GM18511 (cell line): ENCODE measurements at regions not wholly inside any gene's neighbourhood (a gene's known extent, or its start where the extent isn't known, plus 50 kb on each side); places are given as distances from the start of the nearest gene placed in this dataset.

ENCODE experiments used
- ATAC-seq: cut with Tn5 transposase; IDR thresholded peaks from one replicate; pipeline ENCODE4 v1.9.1; 2021; ENCODE audit warnings: mild to moderate bottlenecking, moderate library complexity; ENCODE audit not compliant: unreplicated experiment

DNA sequence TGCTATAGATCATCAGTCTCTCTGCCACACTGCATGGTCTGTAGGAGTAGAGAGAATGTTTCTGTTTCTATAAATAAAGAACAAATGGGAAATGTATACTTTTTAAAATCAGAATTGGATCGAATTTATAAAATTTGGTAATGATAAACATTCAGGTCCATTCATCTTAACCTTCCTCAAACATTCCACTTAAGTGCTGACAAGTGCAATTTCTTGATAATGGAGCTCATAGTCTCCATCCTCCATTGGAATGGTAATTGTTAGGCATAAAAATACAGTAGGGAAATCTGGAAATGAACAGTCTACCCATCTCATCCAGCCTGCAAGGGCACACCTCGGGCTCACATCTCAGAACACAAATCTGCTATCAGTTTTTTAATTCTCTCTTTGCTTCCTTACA lies 122.6 kb upstream of the PACRGL start:
- ATAC-seq, result no peak

DNA sequence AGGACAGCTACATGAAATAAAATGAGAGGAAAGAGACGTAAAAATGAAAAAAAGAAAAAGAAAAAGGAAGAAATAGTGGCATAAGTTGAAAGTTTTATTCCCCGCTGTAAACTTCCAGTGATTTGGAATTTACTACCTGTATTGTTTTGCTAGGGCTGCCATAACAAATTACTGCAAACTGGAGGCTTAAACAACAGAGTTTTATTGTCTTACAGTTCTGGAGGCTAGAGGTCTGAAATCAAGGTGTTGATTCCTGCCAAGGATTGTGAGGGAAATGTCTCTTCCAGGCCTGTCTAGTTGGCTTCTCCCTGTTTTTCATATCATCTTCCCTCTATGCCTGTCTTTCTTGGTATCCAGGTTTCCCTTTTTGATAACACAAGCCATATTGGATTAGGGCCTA lies 119.4 kb upstream of the PACRGL start:
- no peak for ATAC-seq

DNA sequence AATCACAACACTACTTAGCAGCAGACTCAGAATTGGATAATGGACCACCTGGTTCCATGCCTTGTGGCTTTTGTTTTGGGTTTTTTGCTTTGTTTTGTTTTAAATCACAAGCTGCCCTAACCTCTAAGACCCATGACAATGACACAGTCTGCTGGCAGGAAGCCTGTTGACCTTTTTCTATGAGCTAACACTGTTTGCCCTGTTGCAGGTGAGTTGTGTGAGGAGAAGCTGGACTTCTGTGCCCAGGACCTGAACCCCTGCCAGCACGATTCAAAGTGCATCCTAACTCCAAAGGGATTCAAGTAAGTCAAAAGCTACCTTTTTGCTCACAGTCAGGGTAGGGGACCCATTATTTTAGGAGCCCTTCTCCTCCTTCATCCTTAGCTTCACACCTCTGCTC lies 110.8 kb upstream of the PACRGL start:
- ATAC-seq, result no peak

- no peak for ATAC-seq
These were observed 109.4 kb upstream of the PACRGL start for GRCh38 chr4:20590849-20591248.

DNA sequence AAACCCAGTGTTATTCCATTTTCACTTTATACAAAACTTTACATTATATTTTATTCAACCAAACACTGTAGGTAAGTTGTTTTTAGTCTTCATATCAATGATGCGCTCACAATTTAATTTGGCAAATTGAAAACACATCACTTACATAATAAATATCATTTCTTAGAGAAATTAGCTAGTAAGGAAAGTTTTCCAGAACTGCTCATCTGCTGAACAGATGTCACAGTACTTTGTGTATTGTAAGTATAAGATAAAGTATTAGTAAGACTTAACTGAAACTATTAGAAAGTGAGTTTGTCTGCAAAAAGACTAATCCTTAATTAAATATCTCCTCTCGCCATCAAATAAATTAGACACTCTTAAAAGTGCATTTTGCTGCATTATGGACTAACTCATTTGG lies 108.7 kb upstream of the PACRGL start:
- no peak for ATAC-seq

GRCh38 chr4:20592013-20592412 lies 108.2 kb upstream of the PACRGL start:
- no peak for ATAC-seq

DNA sequence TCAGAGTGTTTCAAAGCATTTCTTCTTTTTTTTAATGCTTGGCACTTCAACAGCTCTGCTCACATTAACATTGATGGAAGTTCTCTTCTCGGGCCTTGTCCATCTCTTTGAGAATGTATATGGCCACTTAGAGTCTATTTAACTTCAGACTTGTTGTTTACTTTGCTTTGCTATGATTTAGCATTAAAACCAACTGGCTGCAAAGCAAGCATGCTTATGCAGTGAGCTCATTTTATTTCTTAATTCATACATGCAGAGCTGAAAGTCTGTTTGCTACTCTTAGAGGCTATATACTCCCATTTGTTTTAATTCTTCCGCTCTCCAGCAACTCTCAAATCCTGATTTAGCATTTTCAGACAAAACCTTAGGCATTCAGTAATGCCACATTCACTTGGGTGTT lies 107.6 kb upstream of the PACRGL start:
- no peak for ATAC-seq

GRCh38 chr4:20598626-20599025 lies 101.6 kb upstream of the PACRGL start:
- ATAC-seq, result no peak

DNA sequence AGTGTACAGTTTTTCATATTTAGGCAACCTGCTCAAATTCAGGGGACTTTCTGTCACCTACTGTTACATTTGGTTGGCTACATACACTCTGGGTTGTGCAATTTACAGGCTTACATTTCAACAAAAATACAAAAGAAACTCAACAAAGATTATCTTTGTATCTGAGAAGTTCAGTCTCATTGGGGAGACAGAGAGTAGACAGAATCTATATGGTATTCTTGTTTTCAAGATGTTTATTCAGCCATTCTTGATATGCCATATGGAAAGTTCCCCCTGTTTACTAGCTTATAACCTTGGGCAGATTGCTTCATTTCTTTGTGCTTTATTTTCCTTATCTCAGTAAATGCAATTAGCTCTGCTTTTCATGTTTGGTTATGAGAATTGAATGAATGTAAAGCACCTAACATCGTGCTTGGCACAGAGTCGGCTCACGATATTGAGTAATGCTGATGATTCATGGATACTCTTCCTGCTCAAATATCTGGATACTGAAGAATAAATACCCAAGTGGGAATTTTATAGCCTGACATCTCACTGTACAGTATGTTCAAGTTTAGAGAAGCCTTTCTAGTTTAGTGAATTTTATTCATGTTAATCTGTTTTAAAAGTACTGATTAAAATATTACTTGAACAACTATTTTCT lies 96.5 kb upstream of the PACRGL start:
- no peak for ATAC-seq

DNA sequence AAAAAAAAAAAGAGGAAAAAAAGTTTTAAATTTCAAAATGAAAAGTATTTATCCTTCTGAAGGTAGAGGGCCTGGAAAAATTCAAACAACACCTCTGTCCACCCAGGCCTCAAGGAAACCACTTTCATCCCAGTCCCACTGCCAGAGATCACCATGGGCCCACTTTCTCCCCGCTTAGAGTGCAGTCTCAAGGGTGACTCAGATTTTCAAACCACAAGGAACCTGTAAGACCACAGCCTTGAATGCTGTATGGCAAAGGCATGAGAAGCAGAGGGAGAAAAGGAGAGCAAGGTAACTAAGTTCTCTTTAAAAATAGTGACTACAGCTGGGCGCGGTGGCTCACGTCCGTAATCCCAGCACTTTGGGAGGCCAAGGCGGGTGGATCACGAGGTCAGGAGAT lies 87.9 kb upstream of the PACRGL start:
- no peak for ATAC-seq

- no peak for ATAC-seq
These were observed 85.4 kb upstream of the PACRGL start for GRCh38 chr4:20614816-20615215.

DNA sequence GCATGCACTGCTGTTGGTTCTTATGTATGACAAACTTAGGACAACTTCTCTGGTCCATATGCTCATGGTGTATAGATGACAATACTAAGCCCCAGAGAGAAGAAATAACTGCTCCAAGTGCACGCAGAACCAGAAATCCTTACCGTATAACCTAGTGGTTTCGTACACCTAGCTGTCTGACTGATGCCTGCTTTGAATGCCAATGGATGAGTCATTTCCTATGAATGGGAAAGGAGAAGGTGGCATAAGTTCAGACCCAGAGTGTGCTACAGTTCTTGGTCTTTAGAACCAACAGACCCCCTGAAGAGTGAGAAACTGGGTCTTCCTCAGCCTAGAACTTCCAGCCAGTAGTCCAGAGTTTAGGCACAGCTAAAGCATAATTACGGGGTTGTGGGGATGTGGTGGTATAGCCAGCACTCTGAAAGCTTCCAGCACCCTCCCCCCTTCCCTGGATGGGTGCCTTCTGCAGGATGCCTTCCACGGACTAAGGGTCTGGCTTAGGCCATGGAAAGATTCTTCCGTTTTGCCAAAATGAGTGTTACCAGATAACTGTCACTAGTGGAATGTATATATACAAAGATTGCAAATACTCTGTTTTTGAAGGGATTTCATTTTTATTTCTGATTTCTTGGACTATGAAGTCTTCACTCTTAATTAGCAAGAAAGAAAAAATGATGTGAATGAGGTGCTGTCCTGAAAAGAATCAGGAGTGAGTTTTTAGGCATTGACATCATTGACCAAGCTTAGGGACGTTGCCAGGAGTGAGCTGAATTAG lies 84.6 kb upstream of the PACRGL start:
- no peak for ATAC-seq

DNA sequence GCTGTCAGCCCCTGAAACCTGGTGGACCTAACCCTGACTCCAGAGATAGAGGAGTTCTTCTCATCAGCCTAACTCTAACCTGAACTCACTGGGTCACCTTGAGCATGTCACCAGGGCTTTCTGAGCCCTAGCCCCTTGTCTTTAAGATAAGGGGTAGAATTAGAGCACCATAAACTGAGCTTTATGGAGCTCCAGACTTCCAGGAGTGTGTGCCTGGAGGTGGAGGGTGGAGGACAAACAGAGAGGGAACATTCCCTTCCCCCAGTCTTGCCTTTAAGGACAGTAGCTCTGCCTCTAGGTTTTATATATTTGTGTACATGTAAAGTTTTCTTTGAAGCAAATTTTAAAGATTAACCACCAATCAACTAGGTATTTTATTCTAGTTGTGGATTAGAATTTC lies 83.9 kb upstream of the PACRGL start:
- no peak for ATAC-seq

- ATAC-seq, result no peak
These were observed 83.4 kb upstream of the PACRGL start for GRCh38 chr4:20616848-20617247.

- ATAC-seq, result no peak
These were observed 82.4 kb upstream of the PACRGL start for GRCh38 chr4:20617678-20618396.

DNA sequence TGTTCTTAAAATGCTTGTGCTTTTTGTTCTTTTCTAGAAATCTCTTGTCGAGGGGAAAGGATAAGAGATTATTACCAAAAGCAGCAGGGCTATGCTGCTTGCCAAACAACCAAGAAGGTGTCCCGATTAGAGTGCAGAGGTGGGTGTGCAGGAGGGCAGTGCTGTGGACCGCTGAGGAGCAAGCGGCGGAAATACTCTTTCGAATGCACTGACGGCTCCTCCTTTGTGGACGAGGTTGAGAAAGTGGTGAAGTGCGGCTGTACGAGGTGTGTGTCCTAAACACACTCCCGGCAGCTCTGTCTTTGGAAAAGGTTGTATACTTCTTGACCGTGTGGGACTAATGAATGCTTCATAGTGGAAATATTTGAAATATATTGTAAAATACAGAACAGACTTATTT lies 81.5 kb upstream of the PACRGL start:
- no peak for ATAC-seq

DNA sequence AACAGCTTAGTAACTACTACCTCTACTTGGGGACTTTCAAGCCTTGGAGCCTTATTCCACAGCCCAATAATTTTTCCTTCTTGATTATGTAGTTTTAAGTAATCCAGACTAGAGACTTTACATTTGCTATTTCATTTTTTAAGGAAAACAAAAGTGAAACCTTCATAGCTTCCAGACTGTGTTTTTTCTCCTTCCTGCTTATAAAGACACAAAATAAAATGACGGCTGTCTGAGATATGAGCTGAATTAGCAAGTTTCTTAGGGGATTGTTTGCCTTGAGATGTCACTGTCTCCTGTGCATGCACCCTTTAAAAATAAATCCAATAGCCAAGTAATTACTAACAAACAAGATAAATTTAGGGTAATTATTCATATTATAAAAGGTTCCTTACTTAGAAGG lies 78.8 kb upstream of the PACRGL start:
- ATAC-seq, result no peak

- no peak for ATAC-seq
These were observed 77.6 kb upstream of the PACRGL start for GRCh38 chr4:20622701-20623100.

DNA sequence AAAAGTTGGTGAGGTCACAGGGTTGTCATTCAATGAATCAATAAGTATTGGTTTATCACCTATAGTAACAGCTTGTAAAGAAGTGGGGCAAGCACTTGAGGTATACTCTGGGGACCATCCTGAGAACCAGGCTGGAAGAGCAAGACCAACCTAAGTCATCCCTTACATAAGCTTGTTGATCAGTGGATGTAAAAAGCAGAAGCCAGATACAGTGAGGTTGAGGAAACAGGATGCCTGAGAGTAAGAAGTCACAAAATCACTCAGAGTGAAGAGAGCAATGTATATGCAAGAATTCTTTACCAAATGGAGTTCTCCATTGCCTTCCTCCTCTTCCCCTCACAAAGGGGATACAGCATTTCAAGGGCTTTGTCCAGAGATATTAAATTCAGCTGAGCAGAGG lies 76.3 kb upstream of the PACRGL start:
- ATAC-seq, result no peak

DNA sequence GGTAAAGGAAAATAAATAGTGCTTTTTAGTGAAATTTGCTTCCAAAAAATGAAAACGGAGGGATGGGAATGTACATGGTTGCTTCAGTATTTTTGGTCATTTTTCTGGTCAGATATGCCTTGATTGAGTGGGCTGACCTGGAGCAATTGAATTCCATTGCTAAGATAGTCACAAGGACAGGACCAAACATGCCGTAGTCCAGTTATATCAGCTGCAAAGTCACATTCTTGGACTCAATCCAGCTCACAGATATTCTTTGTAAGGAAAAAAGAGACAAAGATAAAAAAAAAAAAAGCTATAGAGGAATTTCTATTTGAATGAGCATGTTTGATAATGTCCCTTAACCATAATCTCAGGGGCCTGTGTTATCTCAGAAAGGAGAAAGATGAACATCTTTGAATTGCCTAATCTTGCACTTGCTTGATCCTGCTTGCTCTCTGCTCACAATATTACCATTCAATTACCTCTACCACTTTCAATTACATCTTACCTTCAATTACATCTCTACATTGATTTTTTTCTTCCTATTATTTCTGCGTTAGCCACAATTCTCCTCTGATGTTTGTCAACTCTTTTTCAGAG lies 75.4 kb upstream of the PACRGL start:
- no peak for ATAC-seq

DNA sequence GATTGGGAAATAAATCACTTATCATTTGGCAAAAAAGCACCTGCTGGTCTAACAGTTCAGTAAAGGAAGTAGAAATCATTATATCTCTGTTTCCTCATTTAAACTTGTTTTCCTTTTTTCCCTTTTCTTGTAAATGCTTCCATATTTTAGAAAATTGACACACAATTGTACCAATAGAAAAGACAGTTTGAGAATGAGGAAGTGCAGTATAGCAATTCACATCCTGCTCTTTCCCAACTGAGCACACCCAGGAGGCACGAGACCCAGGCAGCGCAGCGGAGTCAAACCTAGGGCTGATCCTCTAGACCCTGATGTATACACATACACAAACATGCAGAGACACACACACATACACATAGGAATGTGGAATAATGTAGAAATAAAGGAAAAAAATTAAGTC lies 74.8 kb upstream of the PACRGL start:
- ATAC-seq, result no peak
